ENCODE measurements at regions not wholly inside any gene's neighbourhood (a gene's known extent, or its start where the extent isn't known, plus 50 kb on each side); places are given as distances from the start of the nearest gene placed in this dataset.

DNA sequence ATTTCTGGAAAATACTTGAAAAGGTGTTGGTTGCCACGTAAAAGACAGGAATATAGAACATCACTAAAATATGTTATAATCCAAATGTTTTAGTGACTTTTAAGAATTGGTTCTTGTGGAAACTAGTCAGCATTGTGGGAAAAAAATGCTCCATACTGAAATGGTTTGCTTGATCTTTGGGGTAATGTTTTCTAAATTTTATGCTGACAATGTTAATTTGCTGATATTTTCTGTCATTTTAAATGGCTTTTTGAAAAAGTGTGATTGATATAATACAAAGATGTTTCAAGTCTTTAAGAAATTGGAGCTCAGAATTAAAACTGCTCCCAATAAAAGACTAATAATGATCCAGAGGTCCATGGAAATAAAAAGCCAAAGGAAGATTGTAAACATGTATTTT lies 610.9 kb downstream of the ADGRL2 start:
- TF ChIP-seq, protein P1, sequence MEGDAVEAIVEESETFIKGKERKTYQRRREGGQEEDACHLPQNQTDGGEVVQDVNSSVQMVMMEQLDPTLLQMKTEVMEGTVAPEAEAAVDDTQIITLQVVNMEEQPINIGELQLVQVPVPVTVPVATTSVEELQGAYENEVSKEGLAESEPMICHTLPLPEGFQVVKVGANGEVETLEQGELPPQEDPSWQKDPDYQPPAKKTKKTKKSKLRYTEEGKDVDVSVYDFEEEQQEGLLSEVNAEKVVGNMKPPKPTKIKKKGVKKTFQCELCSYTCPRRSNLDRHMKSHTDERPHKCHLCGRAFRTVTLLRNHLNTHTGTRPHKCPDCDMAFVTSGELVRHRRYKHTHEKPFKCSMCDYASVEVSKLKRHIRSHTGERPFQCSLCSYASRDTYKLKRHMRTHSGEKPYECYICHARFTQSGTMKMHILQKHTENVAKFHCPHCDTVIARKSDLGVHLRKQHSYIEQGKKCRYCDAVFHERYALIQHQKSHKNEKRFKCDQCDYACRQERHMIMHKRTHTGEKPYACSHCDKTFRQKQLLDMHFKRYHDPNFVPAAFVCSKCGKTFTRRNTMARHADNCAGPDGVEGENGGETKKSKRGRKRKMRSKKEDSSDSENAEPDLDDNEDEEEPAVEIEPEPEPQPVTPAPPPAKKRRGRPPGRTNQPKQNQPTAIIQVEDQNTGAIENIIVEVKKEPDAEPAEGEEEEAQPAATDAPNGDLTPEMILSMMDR (conservative IDR thresholded peaks at IDR 0.05; ENCODE audit: low read depth): no peak
- ChIA-PET CTCF (no interaction called here), POLR2A (ENCODE audit: low non-redundant PET) (no interaction called here)
- H3K27ac ChIP-seq: no peak overlapping the region
- DNase-seq (ENCODE audit: low spot score): no peak

DNA sequence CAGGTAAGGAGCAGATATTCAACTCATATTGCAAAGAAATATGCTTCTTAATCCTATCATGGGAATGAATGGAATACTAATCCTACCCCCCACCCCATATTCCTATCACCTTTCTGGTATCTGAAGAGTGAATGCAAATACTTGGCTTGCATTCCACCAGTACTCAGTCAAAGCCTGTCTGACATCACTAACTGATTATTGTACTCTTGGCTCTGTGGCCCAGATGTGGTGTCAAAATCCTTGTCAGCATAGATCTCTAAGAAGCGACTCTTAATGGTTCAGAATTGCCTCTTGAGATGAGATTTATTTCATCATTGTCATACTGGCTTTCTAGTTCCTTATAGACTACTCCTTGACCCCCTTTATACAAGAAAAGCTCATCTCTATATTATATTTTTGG lies 604.6 kb downstream of the ADGRL2 start:
- no peak for DNase-seq (ENCODE audit: low spot score)
- TF ChIP-seq, protein P1 (conservative IDR thresholded peaks at IDR 0.05; ENCODE audit: low read depth): no peak
- CTCF ChIA-PET: no interaction called here
- POLR2A ChIA-PET (ENCODE audit: low non-redundant PET): no interaction called here
- no peak overlapping the region for H3K27ac ChIP-seq

DNA sequence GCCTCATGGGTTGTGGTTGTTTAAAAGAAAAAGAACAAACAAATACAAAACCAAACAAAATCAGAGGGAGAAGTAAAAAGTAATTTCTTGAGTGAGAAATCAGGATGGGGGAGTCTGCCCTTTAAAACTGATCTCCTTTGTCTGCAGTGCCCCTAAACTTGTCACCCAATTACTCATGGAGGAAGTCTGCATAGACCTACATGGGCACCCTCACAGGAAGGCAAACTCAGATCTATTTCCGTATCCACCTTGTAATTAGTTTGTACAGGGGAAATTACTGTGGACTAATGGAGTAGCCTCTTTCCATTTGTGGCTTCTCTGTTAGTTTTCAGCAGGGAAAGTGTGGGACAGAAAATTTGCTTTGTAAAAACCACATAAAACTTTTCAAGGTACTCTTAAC lies 600.4 kb downstream of the ADGRL2 start:
- TF ChIP-seq, protein P1 (conservative IDR thresholded peaks at IDR 0.05; ENCODE audit: low read depth): no peak
- no peak overlapping the region for H3K27ac ChIP-seq
- no peak for DNase-seq (ENCODE audit: low spot score)
- ChIA-PET POLR2A (ENCODE audit: low non-redundant PET) (no interaction called here), CTCF (interaction anchor here (0.6 kb wide), 1 partner anchor 246 kb away, joined by 3 read pairs; no protein-coding TSS in a partner anchor)

DNA sequence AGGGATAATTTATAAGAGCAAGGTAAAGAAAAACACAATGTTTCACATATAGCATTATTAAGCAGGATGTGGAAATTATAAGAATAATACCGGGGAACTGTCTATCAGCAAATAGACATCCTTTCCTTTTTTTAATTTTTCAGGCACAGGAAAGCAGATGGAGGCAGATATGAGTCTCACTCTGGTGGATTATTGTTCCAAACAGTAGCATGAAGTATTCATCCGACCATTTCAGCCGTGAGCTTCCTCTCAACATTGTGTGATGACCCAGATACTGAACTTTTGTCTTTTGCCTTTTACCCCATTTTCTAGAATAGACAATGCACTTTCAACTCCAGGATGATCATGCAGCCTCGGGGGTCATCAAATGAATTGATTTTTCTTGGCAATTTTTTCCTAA lies 599.8 kb downstream of the ADGRL2 start:
- ChIA-PET CTCF (interaction anchor here (0.6 kb wide), 1 partner anchor 100 kb away, joined by 3 read pairs; no protein-coding TSS in a partner anchor), POLR2A (ENCODE audit: low non-redundant PET) (no interaction called here)
- DNase-seq (ENCODE audit: low spot score): no peak
- TF ChIP-seq, protein P1 (conservative IDR thresholded peaks at IDR 0.05; ENCODE audit: low read depth): no peak
- H3K27ac ChIP-seq: no peak overlapping the region

DNA sequence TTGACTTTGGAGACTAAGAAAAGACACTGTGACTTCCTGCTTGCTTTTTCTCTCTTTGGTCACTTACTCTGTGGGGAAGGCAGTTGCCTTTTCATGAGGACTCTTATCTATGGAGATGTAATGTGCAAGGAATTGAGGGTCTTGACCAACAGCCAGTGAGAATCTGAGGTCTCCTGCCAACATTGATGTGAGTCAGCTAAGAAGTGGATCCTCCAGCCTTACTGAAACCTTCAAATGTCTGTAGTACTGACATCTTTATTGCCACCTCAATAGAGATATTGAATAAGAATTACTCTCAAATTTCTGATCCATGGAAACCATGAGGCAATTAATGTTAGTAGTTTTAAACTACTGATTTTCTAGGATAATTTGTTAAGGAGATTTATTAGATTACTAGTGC lies 598.4 kb downstream of the ADGRL2 start:
- DNase-seq (ENCODE audit: low spot score): no peak
- TF ChIP-seq, protein P1 (conservative IDR thresholded peaks at IDR 0.05; ENCODE audit: low read depth): no peak
- ChIA-PET POLR2A (ENCODE audit: low non-redundant PET) (no interaction called here), CTCF (no interaction called here)
- no peak overlapping the region for H3K27ac ChIP-seq

DNA sequence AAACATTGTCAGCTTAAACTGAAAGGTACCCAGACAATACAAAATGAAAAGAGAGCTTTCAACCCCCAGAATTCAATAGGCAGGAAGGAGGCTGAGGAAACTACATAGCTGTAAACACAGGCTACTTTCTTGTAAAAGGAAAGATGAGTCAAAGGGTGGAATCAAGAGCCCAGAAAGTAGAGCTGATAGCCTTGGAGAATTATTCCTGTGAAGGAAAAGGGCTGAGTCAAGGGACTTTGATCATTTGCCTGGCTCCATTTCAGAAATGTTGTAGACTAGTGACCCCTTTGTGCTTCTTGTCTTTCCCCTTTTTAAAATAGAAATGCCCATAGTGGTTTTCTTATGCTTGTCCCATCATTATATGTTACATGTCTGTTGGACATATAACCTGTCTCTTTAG lies 597.6 kb downstream of the ADGRL2 start:
- POLR2A ChIA-PET (ENCODE audit: low non-redundant PET): no interaction called here
- CTCF ChIA-PET: no interaction called here
- H3K27ac ChIP-seq: no peak overlapping the region
- DNase-seq (ENCODE audit: low spot score): no peak
- TF ChIP-seq, protein P1 (conservative IDR thresholded peaks at IDR 0.05; ENCODE audit: low read depth): no peak

DNA sequence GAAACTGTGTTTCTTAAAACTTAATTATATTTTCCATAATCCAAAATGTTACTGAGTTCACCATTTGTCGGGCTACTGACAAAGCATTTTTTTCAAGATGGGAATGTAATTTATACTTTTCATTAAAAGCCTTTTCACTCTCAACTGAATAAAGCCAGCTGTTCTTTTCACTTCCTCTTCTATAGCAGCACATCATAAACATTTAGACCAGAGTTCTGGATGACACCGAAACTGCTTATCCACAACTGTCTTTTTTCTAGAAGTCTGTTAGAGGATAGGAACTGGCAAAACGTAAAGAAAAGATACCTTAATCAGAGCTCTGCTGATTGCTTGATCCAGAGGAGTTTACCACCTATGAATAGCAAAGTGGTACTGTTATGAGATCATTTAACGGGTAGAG lies 594.7 kb downstream of the ADGRL2 start:
- H3K27ac ChIP-seq: no peak overlapping the region
- ChIA-PET CTCF (no interaction called here), POLR2A (ENCODE audit: low non-redundant PET) (no interaction called here)
- TF ChIP-seq, protein P1 (conservative IDR thresholded peaks at IDR 0.05; ENCODE audit: low read depth): no peak
- DNase-seq (ENCODE audit: low spot score): no peak
